ENCODE measurements at regions not wholly inside any gene's neighbourhood (a gene's known extent, or its start where the extent isn't known, plus 50 kb on each side); places are given as distances from the start of the nearest gene placed in this dataset.

- no peaks in the 10 kb centered on the region for H3K4me1 ChIP-seq
- H3K36me3 ChIP-seq = no peaks in the 10 kb centered on the region
- no peaks in the 10 kb centered on the region for H3K27me3 ChIP-seq
- TF ChIP-seq EP300 (IDR thresholded peaks at IDR 0.05) = no peak
- no peak for TF ChIP-seq POLR2AphosphoS5 (IDR thresholded peaks at IDR 0.05)
- no peak for TF ChIP-seq POLR2A (IDR thresholded peaks at IDR 0.05)
- TF ChIP-seq, protein P1, sequence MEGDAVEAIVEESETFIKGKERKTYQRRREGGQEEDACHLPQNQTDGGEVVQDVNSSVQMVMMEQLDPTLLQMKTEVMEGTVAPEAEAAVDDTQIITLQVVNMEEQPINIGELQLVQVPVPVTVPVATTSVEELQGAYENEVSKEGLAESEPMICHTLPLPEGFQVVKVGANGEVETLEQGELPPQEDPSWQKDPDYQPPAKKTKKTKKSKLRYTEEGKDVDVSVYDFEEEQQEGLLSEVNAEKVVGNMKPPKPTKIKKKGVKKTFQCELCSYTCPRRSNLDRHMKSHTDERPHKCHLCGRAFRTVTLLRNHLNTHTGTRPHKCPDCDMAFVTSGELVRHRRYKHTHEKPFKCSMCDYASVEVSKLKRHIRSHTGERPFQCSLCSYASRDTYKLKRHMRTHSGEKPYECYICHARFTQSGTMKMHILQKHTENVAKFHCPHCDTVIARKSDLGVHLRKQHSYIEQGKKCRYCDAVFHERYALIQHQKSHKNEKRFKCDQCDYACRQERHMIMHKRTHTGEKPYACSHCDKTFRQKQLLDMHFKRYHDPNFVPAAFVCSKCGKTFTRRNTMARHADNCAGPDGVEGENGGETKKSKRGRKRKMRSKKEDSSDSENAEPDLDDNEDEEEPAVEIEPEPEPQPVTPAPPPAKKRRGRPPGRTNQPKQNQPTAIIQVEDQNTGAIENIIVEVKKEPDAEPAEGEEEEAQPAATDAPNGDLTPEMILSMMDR (IDR thresholded peaks at IDR 0.05) = no peak
- H3K27ac ChIP-seq = no peak overlapping the region
- no peaks in the 10 kb centered on the region for H3K9me3 ChIP-seq
- intact Hi-C loops (cut with DNase I; ENCODE audit: low total_unique reads) = no loop called here
- no peak overlapping the region for H3K4me3 ChIP-seq
- peak in 1 of 2 donors; percentile 0 for DNase-seq
- 88 to 94% (median 92%) methylated on average over 6 of the region's 6 CpGs for WGBS, 5 donors
Measured at GRCh38 chr7:91425149-91425548, 160.9 kb downstream of the FZD1 start.

DNA sequence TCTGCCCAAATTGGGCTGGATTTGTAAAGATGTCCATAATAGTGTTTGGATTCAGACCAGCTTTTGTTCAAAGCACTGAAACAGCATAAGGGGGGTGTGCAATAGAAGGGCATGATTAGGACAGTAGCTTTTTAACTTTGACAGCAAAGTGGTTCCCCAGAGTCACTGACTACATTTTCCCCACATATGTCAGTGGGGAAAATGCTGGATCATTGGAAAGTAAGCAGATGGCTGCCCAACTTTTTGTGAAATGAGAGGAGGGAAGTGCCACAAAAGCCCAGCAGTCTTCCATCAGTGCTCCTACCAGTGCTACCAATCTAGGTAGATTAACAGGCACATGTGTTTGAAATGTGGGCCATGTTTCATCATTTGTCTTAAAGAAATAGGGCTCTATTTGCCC is 162.8 kb downstream of the FZD1 start:
- H3K27ac ChIP-seq = no peak overlapping the region
- intact Hi-C loops (cut with DNase I; ENCODE audit: low total_unique reads) = no loop called here
- no peaks in the 10 kb centered on the region for H3K4me1 ChIP-seq
- peak in 1 of 2 donors; percentile 0 for DNase-seq
- H3K36me3 ChIP-seq = no peaks in the 10 kb centered on the region
- no peaks in the 10 kb centered on the region for H3K27me3 ChIP-seq
- H3K9me3 ChIP-seq = no peaks in the 10 kb centered on the region
- TF ChIP-seq, protein P1 (IDR thresholded peaks at IDR 0.05) = no peak
- no peak for TF ChIP-seq POLR2AphosphoS5 (IDR thresholded peaks at IDR 0.05)
- no peak for TF ChIP-seq EP300 (IDR thresholded peaks at IDR 0.05)
- TF ChIP-seq POLR2A (IDR thresholded peaks at IDR 0.05) = no peak
- no peak overlapping the region for H3K4me3 ChIP-seq

- Histone ChIP-seq H3K36me3 (no peaks in the 10 kb centered on the region), H3K27ac (no peak overlapping the region), H3K4me1 (no peaks in the 10 kb centered on the region), H3K9me3 (peaks cover 0 to 12% (median 9%) of the 10 kb centered on the region in 4 donors), H3K27me3 (no peaks in the 10 kb centered on the region), H3K4me3 (no peak overlapping the region)
- 83 to 90% (median 86%) methylated on average over 1 of the region's 1 CpG for WGBS, 5 donors
- intact Hi-C loops (cut with DNase I; ENCODE audit: low total_unique reads) = no loop called here
- TF ChIP-seq, protein P1 (IDR thresholded peaks at IDR 0.05) = no peak
- no peak for TF ChIP-seq POLR2AphosphoS5 (IDR thresholded peaks at IDR 0.05)
- TF ChIP-seq POLR2A (IDR thresholded peaks at IDR 0.05) = no peak
- no peak for TF ChIP-seq EP300 (IDR thresholded peaks at IDR 0.05)
- DNase-seq = no peak
Measured at GRCh38 chr7:91431601-91432000, 167.4 kb downstream of the FZD1 start.

- H3K4me1 ChIP-seq = no peaks in the 10 kb centered on the region
- no peaks in the 10 kb centered on the region for H3K36me3 ChIP-seq
- 68 to 86% (median 80%) methylated on average over 6 of the region's 6 CpGs for WGBS, 5 donors
- no peak overlapping the region for H3K4me3 ChIP-seq
- no peaks in the 10 kb centered on the region for H3K27me3 ChIP-seq
- intact Hi-C loops (cut with DNase I; ENCODE audit: low total_unique reads) = no loop called here
- H3K27ac ChIP-seq = no peak overlapping the region
- no peak for DNase-seq
- H3K9me3 ChIP-seq = peaks cover 0 to 15% (median 10%) of the 10 kb centered on the region in 4 donors
- TF ChIP-seq, protein P1 (IDR thresholded peaks at IDR 0.05) = no peak
- no peak for TF ChIP-seq POLR2A (IDR thresholded peaks at IDR 0.05)
- no peak for TF ChIP-seq EP300 (IDR thresholded peaks at IDR 0.05)
- TF ChIP-seq POLR2AphosphoS5 (IDR thresholded peaks at IDR 0.05) = no peak
Measured at GRCh38 chr7:91434836-91435235, 170.6 kb downstream of the FZD1 start.

All from stomach (tissue), 8 donors.